SH-SY5Y (cell line): ENCODE measurements at regions not wholly inside any gene's neighbourhood (a gene's known extent, or its start where the extent isn't known, plus 50 kb on each side); places are given as distances from the start of the nearest gene placed in this dataset.

Experiments
- GATA2 ChIP-seq: IDR thresholded peaks from 2 replicates; pipeline ENCODE4 v1.6.1; 2011; ENCODE audit warnings: mild to moderate bottlenecking, low read depth, low read length
- GATA3 ChIP-seq: IDR thresholded peaks from 2 replicates; pipeline ENCODE4 v1.6.1; 2011; ENCODE audit warnings: low read depth, mild to moderate bottlenecking, low read length, moderate library complexity

DNA sequence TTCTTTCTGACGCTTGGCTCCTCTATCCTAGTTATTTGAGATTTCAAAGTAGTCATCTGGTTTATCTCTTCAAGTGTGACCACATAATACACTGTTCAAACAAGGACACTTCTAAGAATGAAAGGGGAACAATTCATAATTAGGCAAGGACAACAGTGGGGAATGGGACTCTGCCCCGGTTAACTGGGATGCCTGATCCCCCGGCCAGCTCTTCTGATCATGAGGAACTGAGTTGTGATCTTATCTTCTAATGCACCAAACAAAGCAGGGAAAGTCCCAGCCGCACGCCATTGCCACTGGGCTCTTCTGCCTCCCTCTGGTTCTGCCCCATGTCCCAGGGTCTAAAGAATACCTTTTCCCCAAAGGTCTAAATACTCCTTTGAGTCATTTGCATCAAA is 158.2 kb upstream of the IRF2BP2 start:
- TF ChIP-seq GATA2 = no peak
- no peak for TF ChIP-seq GATA3
